WTC11 (cell line): ENCODE measurements at regions not wholly inside any gene's neighbourhood (a gene's known extent, or its start where the extent isn't known, plus 50 kb on each side); places are given as distances from the start of the nearest gene placed in this dataset.

Experiments used
- ATAC-seq: fragments of 200-7000 bp; cut with Tn5 transposase; 2 replicates; pipeline ENCODE4 v1.10.0; 2021; ENCODE audit warnings: mild to moderate bottlenecking, moderate library complexity
- CTCF ChIA-PET: fragments of 300-600 bp; sonication (Branson Sonifier 250); formaldehyde crosslinking; loops from one replicate; lab custom pipeline; 2021; ENCODE audit warnings: antibody characterized with exemption; lab: Charles Lee
- POLR2A ChIA-PET: fragments of 350-600 bp; sonication (Branson Sonifier 250); formaldehyde crosslinking; loops from one replicate; lab custom pipeline; 2021; ENCODE audit warnings: antibody characterized with exemption; lab: Charles Lee
- DNase-seq: peaks from one replicate; pipeline ENCODE4 v3.0.0; 2021; ENCODE audit warnings: low spot score
- H3K27ac Mint-ChIP-seq: 2 replicates; pipeline ENCODE4 v1.8.0; 2021; ENCODE audit warnings: mixed read lengths
- H3K27me3 Mint-ChIP-seq: 2 replicates; pipeline ENCODE4 v1.8.0; 2021; ENCODE audit warnings: low read depth, mild to moderate bottlenecking, moderate library complexity, mixed read lengths
- H3K36me3 Mint-ChIP-seq: 2 replicates; pipeline ENCODE4 v1.8.0; 2021; ENCODE audit warnings: mixed read lengths
- H3K4me1 Mint-ChIP-seq: 2 replicates; pipeline ENCODE4 v1.8.0; 2022; ENCODE audit warnings: mixed read lengths
- H3K4me3 Mint-ChIP-seq: 2 replicates; pipeline ENCODE4 v1.8.0; 2021; ENCODE audit warnings: mild to moderate bottlenecking, moderate library complexity, mixed read lengths
- H3K9me3 Mint-ChIP-seq: 2 replicates; pipeline ENCODE4 v1.8.0; 2021; ENCODE audit warnings: mixed read lengths
- ARID4B ChIP-seq: sonication (generic); formaldehyde crosslinking; IDR thresholded peaks from 2 replicates; pipeline ENCODE4 v1.8.0; 2023; ENCODE audit warnings: missing genetic modification reagents, mild to moderate bottlenecking, borderline replicate concordance
- CDX4 ChIP-seq: fragments of 250-450 bp; sonication (Bioruptor Pico); IDR thresholded peaks from 2 replicates; pipeline ENCODE4 v1.9.0; 2021; ENCODE audit warnings: moderate library complexity, mild to moderate bottlenecking, inconsistent platforms, borderline replicate concordance
- E2F4 ChIP-seq: sonication (generic); formaldehyde crosslinking; IDR thresholded peaks from 2 replicates; pipeline ENCODE4 v1.8.1; 2022; ENCODE audit warnings: low read depth, mild to moderate bottlenecking, moderate library complexity, missing genetic modification reagents, borderline replicate concordance
- ETV6 ChIP-seq: sonication (generic); formaldehyde crosslinking; IDR thresholded peaks from 2 replicates; pipeline ENCODE4 v1.8.1; 2022; ENCODE audit warnings: mild to moderate bottlenecking, missing genetic modification reagents
- FOXJ3 ChIP-seq: sonication (generic); formaldehyde crosslinking; IDR thresholded peaks from 2 replicates; pipeline ENCODE4 v1.9.0; 2021; ENCODE audit warnings: missing genetic modification reagents, mild to moderate bottlenecking, borderline replicate concordance
- JAZF1 ChIP-seq: fragments of 250-450 bp; sonication (Bioruptor Pico); IDR thresholded peaks from 2 replicates; pipeline ENCODE4 v1.9.0; 2021; ENCODE audit warnings: moderate library complexity, mild to moderate bottlenecking, inconsistent platforms
- MXD4 ChIP-seq: fragments of 250-450 bp; sonication (Bioruptor Pico); IDR thresholded peaks from 2 replicates; pipeline ENCODE4 v1.8.0; 2021; ENCODE audit warnings: mild to moderate bottlenecking, moderate library complexity, borderline replicate concordance
- NFATC4 ChIP-seq: fragments of 250-450 bp; sonication (Bioruptor Pico); IDR thresholded peaks from 2 replicates; pipeline ENCODE4 v1.9.0; 2021; ENCODE audit warnings: mild to moderate bottlenecking
- NFYB ChIP-seq: sonication (generic); formaldehyde crosslinking; conservative IDR thresholded peaks from 2 replicates; pipeline ENCODE4 v1.8.0; 2022; ENCODE audit warnings: low read depth, missing genetic modification reagents
- PREB ChIP-seq: sonication (generic); formaldehyde crosslinking; IDR thresholded peaks from 2 replicates; pipeline ENCODE4 v1.8.1; 2022; ENCODE audit warnings: mild to moderate bottlenecking, missing genetic modification reagents, moderate library complexity, borderline replicate concordance
- RORB ChIP-seq: fragments of 250-450 bp; sonication (Bioruptor Pico); IDR thresholded peaks from 2 replicates; pipeline ENCODE4 v1.9.0; 2021; ENCODE audit warnings: mild to moderate bottlenecking
- SOX15 ChIP-seq: fragments of 250-450 bp; sonication (Bioruptor Pico); IDR thresholded peaks from 2 replicates; pipeline ENCODE4 v1.9.0; 2021; ENCODE audit warnings: mild to moderate bottlenecking
- TEAD4 ChIP-seq: sonication (generic); formaldehyde crosslinking; IDR thresholded peaks from 2 replicates; pipeline ENCODE4 v1.8.0; 2022; ENCODE audit warnings: mild to moderate bottlenecking, missing genetic modification reagents
- ZMAT4 ChIP-seq: fragments of 250-450 bp; sonication (Bioruptor Pico); IDR thresholded peaks from 2 replicates; pipeline ENCODE4 v1.9.0; 2021; ENCODE audit warnings: mild to moderate bottlenecking
- ZNF219 ChIP-seq: sonication (generic); formaldehyde crosslinking; IDR thresholded peaks from 2 replicates; pipeline ENCODE4 v1.8.0; 2023; ENCODE audit warnings: missing genetic modification reagents, mild to moderate bottlenecking, borderline replicate concordance
- ZNF232 ChIP-seq: sonication (generic); formaldehyde crosslinking; IDR thresholded peaks from 2 replicates; pipeline ENCODE4 v1.8.0; 2022; ENCODE audit warnings: mild to moderate bottlenecking, missing genetic modification reagents
- ZNF425 ChIP-seq: fragments of 250-450 bp; sonication (Bioruptor Pico); conservative IDR thresholded peaks from 2 replicates; pipeline ENCODE4 v1.9.0; 2021; ENCODE audit warnings: mild to moderate bottlenecking
- TF ChIP-seq, protein P1 (sequence below): sonication (generic); formaldehyde crosslinking; IDR thresholded peaks from 2 replicates; pipeline ENCODE4 v1.8.0; 2023; ENCODE audit warnings: missing genetic modification reagents
- TF ChIP-seq, protein P2 (sequence below): sonication (generic); formaldehyde crosslinking; IDR thresholded peaks from 2 replicates; pipeline ENCODE4 v1.8.0; 2022; ENCODE audit warnings: missing genetic modification reagents
- TF ChIP-seq, protein P3 (sequence below): sonication (generic); formaldehyde crosslinking; IDR thresholded peaks from 2 replicates; pipeline ENCODE4 v1.8.0; 2022; ENCODE audit warnings: mild to moderate bottlenecking, missing genetic modification reagents

DNA sequence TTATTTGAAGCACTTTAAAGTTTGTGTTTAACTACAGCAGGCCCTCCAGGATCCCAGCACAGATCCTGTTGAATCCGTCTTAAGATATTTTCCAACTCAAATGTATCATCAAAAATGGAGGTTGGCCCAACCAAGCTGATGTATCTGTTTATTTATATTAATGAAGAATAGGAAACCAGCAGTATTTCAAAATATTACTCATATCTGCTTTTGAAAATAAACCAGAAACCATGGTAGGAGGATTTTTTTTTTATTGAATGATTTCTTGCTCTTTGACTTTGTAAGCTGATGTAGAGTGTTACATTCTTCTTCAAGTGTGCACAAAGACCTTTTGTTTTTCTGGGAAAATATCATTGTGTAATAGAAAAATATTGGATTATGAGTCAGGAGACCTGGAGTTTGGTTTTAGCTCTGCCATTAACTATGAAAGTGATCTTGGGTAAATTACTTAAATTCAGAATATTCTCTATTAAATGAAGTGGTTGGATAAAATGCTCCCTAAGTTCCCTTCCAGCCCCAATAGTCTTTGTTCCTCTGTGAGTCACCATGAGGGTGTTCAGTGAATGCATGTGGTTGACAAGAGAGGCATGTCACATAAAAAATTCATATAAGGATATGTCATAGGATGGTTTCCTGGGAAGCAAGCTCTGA, 221.3 kb upstream of the GAP43 start:
- ChIA-PET POLR2A (no interaction called here), CTCF (no interaction called here)
- no peaks in the 10 kb centered on the region for H3K36me3 Mint-ChIP-seq
- TF ChIP-seq NFATC4 (CRISPR knock-in tag) (no peak), TEAD4 (CRISPR knock-in tag) (no peak), ETV6 (CRISPR knock-in tag) (no peak), SOX15 (no peak), ARID4B (CRISPR knock-in tag) (no peak), MXD4 (no peak), ZNF219 (no peak), RORB (CRISPR knock-in tag) (no peak), FOXJ3 (no peak), NFYB (CRISPR knock-in tag) (no peak), JAZF1 (no peak), CDX4 (CRISPR knock-in tag) (no peak)
- TF ChIP-seq, protein P1, sequence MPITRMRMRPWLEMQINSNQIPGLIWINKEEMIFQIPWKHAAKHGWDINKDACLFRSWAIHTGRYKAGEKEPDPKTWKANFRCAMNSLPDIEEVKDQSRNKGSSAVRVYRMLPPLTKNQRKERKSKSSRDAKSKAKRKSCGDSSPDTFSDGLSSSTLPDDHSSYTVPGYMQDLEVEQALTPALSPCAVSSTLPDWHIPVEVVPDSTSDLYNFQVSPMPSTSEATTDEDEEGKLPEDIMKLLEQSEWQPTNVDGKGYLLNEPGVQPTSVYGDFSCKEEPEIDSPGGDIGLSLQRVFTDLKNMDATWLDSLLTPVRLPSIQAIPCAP (CRISPR knock-in tag), result no peak
- TF ChIP-seq, protein P2, sequence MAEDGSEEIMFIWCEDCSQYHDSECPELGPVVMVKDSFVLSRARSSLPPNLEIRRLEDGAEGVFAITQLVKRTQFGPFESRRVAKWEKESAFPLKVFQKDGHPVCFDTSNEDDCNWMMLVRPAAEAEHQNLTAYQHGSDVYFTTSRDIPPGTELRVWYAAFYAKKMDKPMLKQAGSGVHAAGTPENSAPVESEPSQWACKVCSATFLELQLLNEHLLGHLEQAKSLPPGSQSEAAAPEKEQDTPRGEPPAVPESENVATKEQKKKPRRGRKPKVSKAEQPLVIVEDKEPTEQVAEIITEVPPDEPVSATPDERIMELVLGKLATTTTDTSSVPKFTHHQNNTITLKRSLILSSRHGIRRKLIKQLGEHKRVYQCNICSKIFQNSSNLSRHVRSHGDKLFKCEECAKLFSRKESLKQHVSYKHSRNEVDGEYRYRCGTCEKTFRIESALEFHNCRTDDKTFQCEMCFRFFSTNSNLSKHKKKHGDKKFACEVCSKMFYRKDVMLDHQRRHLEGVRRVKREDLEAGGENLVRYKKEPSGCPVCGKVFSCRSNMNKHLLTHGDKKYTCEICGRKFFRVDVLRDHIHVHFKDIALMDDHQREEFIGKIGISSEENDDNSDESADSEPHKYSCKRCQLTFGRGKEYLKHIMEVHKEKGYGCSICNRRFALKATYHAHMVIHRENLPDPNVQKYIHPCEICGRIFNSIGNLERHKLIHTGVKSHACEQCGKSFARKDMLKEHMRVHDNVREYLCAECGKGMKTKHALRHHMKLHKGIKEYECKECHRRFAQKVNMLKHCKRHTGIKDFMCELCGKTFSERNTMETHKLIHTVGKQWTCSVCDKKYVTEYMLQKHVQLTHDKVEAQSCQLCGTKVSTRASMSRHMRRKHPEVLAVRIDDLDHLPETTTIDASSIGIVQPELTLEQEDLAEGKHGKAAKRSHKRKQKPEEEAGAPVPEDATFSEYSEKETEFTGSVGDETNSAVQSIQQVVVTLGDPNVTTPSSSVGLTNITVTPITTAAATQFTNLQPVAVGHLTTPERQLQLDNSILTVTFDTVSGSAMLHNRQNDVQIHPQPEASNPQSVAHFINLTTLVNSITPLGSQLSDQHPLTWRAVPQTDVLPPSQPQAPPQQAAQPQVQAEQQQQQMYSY, result no peak
- H3K4me3 Mint-ChIP-seq, result no peak overlapping the region
- H3K9me3 Mint-ChIP-seq, result no peaks in the 10 kb centered on the region
- peaks cover 57% of the 10 kb centered on the region for H3K4me1 Mint-ChIP-seq
- no peak for ATAC-seq
- DNase-seq, result no peak
- no peak overlapping the region for H3K27ac Mint-ChIP-seq
- no peaks in the 10 kb centered on the region for H3K27me3 Mint-ChIP-seq

DNA sequence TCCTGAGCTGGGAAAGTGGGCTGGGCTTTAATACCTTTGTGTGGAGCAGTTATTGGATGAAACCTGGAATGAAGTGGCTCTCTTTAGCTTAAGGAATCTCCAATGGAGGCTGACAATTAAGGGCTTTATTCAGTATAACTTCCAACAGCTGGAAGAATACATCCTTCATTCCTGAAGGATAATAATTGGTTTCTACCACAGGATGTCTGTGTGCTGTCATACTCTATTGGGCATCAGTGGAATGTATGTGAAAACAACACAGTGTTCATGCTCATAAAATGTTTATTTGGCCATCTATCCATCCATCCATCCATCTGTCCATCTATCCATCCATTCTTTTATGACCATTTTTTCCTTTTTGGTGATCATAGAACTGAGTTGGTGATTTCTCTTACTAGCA, 220.7 kb upstream of the GAP43 start:
- Mint-ChIP-seq H3K27ac (no peak overlapping the region), H3K4me3 (no peak overlapping the region), H3K9me3 (no peaks in the 10 kb centered on the region), H3K27me3 (no peaks in the 10 kb centered on the region), H3K4me1 (peaks cover 57% of the 10 kb centered on the region), H3K36me3 (no peaks in the 10 kb centered on the region)
- no peak for DNase-seq
- ChIA-PET CTCF (no interaction called here), POLR2A (no interaction called here)
- no peak for ATAC-seq
- no peak for TF ChIP-seq E2F4 (CRISPR knock-in tag)
- TF ChIP-seq FOXJ3, result no peak
- TF ChIP-seq, protein P3, sequence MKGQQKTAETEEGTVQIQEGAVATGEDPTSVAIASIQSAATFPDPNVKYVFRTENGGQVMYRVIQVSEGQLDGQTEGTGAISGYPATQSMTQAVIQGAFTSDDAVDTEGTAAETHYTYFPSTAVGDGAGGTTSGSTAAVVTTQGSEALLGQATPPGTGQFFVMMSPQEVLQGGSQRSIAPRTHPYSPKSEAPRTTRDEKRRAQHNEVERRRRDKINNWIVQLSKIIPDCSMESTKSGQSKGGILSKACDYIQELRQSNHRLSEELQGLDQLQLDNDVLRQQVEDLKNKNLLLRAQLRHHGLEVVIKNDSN, result no peak
- TF ChIP-seq ZMAT4 (CRISPR knock-in tag), result no peak
- TF ChIP-seq ZNF219, result no peak
- TF ChIP-seq PREB, result no peak
- TF ChIP-seq ZNF425 (CRISPR knock-in tag), result no peak
- no peak for TF ChIP-seq ZNF232 (CRISPR knock-in tag)
- no peak for TF ChIP-seq JAZF1
